Stimulated activated CD8-positive, alpha-beta memory T cell treated with anti-CD3 and anti-CD28 coated beads, Interleukin-15, amount 100 ng/mL, for 4 hours (primary cell): ENCODE measurements at regions not wholly inside any gene's neighbourhood (a gene's known extent, or its start where the extent isn't known, plus 50 kb on each side); places are given as distances from the start of the nearest gene placed in this dataset.

ENCODE experiments used
- DNase-seq, 2 donors: peaks; one replicate each; pipeline ENCODE4 v3.0.0-alpha.2; 2020; ENCODE audit warnings: low read depth in 2 of 2

DNA sequence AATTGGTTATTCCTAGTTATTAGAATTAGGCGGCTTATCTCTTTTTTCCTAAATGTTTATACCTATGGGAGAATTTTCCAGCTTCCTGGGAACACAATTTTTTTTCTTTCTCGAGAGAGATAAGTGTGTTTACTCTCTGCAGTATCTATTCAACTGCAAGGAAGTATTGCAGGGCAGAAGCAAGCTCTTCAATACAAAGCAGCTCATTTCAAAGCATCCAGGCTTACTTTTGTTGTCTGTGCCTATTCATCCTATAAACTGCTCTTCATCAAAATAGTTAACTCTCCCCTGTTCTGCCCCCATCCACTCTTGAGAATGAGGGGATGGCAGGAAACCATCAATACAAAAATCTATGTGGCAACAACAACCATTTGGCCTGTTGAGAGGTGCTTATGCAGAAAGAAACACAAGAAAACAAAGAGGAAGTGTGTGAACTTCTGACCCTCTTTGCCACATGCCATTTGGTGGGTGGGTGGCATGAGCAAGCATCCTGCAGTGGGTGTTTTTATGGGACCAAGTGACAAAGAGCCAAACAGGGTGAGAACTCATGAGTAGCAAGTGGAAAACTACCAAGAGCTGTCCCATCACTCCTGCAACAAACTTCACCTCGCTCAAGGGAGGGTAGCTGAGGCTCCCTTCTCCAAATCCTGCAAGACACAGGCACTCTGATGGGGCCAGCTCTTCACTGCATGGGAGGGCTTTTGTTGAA, 50.6 kb upstream of the MRPS6 start:
- peak; percentile 20 to 44 for DNase-seq

DNA sequence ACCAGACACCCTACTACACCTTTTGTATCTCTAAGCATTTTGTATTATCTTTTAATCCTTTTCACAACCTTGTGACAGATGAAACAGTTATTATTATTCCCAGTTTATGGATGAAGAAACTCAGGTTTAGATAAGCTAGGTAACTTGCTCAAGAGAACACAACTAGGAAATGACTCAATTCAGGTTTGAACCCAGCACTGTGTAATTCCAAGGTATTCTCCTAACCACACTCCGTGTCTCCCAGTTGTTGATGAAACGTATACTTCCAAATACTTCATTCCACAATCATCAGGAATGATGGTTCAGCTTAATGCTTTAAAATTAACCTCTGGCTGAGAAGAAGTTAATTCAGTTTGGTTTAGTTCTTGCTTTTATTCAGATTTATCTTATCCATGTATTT, 51.7 kb upstream of the MRPS6 start:
- DNase-seq: no peak

DNA sequence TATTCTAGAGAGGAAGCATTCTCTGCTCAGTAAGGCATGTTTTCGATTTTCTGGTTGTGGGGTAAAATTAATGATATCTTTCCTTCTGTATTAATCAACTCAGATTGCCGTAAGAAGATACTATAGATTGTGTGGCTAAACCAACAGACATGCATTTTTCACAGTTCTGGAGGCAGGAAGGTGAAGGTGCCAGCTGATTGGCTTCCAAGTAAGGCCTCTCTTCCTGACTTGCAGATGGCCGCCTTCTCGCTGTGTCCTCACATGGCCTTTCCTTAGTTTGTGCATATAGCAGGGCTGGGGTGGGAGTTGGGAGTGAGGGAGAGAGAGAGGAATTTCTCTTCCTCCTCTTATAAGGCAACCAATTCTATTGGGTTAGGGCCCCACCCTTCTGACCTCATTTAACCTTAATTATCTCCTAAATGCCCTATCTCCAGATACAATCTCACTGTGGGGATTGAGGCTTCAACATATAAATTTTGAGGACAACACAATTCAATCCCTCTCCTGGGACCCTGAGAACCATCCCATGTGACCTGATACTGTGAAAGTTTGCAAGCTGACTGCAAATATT, 52.3 kb upstream of the MRPS6 start:
- no peak for DNase-seq

DNA sequence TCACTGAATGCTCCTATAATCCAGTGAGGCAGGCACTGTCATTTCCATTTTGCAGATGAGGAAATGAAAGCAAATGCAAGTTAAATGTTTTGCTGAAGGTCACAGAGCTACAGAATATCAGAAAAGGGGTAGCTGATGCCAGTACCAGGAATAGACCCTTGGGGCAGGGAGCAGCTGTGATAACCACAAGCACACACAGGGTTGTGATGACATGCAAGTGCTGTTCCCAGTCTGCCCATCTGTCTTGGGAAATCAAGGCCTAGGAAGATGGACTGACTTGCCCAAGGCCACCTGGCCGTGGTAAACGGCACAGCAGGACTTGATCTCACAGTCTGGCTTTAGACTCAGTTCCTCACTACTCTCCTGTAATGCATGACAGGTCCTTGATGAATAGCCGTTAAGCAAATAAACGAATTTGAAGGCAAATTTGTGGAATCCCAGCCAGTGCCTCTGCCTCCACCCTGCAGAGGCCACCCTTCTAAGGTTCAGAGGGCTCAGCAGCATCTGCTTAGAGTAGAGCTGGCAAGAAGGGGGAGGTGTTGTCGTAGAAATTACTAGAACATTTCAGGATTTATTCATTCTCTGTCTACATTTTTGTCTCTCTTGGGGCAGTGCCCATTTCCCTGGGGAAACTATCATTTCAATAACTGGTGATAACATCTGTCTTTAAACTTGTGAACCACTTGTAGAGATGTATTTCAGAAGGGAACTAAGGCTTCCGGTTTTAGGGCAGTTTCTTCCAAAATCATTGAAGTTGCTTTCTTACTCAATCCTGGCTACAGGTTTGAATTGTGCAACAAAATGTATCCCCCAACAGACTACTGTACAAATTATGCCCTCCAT, 53.2 kb upstream of the MRPS6 start:
- no peak for DNase-seq

DNA sequence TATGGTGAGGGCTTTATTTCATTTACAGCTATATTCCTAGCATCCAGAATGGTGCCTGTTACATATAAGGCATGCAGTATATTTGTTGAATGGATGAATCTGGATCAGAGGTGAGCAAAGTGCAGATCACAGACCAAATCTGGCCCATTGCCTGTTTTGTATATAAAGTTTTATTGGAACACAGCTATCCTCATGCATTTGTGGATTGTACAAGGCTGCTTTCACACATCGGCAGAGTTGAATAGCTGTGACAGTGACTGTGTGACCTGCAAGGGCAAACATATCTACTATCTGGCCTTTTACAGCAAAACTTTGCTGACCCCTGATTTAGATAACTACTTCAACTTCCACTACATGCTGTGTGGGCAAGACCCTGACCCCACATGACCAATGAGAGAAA, 54.0 kb upstream of the MRPS6 start:
- DNase-seq: no peak

DNA sequence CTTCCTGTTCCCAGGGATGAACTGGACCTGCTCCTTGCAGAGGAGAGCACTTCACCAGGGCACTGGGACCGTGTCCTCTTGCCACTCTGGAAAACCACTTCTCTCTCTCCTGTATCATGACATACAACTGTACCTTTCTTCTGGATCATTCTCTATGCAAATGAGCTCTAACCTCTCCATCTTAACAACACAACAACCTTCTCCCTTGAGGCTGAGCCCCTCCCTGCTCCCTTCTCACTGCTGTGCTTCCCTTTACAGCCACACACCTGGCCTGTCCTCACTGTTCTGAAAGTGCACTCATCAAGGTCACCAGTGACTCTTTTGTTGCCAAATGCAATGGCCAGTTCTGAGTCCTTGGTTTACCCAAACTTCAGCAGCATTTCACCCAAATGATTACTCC, 54.5 kb upstream of the MRPS6 start:
- DNase-seq: no peak

DNA sequence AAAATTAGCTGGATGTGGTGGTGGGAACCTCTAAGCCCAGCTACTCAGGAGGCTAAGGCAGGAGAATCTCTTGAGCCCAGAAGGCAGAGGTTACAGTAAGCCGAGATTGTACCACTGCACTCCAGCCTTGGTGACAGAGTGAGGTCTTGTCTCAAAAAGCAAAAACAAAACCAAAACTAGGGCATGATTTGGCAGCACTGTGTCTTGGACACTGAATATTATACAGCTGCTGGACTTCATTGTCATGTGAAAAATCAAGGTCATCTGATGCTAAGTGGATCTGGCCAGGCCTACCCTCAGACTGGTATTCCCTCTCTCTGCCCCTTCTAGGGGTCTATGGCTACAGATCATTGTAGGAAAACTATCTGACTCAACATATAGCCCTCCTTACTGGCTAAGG, 55.2 kb upstream of the MRPS6 start:
- no peak for DNase-seq

DNA sequence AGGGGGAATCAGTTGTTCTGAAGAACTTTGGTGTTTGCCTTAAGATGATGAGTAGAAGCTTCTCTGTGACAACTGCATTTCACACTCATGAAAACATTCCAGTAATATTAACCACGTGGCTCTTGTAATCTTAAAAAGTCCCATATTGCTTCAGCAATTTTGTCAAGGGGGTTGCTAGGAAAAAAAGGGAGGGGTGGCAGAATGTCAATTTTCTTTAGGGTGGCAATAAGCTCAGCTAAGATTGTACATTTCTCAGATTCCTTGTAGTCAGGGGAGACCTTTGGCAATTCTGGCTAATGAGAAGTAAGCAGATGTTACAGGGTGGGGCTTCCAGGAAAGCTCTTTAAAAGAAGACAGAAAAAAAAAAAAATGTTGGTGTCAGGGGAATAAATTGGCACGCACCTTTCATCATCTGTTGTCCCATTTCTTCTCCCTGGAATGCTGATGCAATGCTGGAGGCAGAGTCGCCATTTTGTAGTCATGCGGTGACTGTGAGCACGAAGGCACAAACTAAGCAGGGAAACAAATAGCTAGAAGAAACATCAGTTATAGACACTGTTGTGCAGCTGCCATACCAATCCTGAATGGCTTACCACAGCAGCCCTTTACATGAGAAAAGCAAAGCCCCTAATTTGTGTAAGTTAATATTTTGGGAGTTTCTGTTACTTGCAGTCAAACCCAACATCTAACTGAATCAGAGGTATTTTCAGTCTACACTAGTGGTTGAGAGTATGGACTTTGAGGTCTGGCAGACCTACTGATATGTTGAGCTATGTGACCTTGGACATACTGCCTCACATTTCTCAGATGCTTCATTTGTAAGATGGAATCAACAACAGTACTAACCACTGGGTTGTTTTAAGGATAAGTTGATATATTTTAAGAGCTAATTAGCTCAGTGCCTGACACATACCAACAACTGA, 56.1 kb upstream of the MRPS6 start:
- no peak for DNase-seq

DNA sequence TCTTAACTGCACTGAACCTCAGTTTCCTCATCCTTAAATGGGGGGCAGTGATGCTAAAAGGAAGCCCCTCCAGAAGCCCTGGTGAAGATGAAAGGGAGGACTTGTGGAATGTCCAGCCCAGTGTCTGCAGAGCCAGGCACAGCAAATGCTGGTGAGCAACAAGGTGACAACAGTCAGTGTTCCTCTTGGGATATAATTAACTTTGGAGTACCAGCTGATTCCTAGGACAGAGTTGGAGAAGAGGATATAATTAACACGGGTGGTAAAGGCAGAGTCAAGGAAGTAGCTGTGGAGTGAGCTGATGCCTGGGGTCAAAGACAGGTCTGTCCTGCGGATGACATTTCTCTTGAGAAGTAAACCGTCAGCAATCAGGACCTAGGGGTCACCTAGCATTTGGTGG, 60.7 kb upstream of the MRPS6 start:
- no peak for DNase-seq

DNA sequence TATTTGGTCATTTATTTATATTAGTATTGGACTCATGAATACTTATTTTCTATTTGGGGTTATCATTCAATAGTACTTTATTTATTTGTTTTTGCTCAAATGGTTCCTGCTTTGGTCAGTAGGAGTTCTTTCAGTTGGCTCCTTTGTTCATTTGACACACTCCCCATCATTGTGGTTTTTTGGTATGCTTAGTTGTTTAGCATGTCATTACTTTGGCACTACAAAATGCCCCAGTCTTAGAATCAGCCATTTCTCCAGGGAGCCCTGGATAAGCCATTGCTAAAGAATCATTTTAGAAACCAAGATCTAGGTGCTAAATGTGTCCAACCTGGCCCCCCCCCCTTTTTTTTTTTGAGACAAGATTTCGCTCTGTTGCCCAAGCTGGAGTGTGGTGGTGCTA, 61.7 kb upstream of the MRPS6 start:
- DNase-seq: no peak

DNA sequence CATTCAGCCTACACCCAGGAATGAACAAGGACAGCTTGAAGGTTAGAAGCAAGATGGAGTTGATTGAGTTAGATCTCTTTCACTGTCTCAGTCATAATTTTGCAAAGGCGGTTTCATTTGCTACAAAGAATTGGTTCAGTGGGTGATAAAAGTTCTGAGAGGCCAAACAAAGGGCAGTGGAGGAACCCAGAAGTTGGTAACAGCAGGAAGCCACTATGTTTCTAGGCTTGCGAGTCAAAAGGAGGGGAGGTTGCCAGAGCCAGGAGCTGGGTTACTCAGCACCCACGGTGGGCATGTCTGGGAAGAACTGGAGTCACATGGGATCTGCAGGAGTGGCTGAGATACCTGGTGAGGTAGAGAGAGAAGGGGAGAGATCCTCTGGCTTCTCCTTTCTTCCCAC, 64.2 kb upstream of the MRPS6 start:
- no peak for DNase-seq

DNA sequence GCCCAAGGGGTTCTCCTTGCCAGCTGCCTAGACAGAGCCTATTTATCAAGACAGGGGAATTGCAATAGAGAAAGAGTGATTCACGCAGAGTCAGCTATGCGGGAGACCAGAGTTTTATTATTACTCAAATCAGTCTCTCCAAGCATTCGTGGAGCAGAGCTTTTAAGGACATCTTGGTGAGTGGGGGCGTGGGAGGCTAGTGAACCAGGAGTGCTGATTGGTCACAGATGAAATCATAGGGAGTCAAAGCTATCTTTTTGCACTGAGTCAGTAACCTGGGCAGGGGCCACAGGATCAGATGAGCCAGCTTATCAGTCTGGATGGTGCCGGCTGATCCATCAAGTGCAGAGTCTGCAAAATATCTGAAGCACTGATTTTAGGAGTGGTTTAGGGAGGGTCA, 64.8 kb upstream of the MRPS6 start:
- no peak for DNase-seq

DNA sequence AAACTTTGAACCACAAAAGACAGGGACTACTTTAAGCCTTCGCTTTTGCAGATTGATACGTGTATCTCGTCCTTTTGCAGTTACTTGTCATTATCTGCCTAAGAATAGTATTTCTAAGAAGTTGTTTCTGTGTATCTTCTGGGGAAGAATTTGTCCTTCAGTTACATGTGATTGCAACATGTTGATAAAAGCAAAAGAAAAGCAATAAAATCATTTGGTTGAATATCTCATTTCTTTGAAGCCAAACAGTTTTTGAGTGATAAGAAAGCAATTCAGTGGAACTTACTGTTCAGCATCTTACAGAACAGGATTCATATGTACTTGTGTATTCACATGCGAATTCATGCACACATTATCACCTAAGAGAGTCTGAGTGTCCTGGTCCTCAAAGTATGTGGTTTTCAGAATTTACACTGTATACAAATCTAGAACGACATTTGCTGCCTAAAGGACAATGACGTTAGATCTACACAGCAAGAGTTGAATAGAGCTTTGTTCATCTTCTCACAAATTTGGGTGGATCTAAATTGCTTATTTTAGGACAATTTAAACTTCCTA, 66.7 kb upstream of the MRPS6 start:
- DNase-seq: no peak

DNA sequence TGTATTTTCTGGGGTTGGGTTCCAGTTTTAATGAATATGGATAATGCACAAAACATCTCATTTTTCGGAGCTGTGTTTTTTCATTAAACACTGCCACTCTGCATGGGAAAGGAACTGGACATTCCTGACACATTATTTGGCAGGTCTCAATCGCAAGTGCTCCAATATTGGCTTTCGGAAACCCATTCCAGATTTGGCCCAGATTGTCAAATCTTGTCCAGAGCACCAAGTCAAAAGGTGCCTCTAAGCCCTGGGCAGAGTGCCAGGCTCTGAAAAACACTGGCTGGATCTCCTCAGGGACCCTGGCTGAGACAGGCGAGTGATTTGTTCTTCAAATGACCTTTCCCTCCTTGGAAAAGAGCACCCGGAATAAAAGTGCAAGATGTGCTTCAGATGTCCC, 68.4 kb upstream of the MRPS6 start:
- no peak for DNase-seq

DNA sequence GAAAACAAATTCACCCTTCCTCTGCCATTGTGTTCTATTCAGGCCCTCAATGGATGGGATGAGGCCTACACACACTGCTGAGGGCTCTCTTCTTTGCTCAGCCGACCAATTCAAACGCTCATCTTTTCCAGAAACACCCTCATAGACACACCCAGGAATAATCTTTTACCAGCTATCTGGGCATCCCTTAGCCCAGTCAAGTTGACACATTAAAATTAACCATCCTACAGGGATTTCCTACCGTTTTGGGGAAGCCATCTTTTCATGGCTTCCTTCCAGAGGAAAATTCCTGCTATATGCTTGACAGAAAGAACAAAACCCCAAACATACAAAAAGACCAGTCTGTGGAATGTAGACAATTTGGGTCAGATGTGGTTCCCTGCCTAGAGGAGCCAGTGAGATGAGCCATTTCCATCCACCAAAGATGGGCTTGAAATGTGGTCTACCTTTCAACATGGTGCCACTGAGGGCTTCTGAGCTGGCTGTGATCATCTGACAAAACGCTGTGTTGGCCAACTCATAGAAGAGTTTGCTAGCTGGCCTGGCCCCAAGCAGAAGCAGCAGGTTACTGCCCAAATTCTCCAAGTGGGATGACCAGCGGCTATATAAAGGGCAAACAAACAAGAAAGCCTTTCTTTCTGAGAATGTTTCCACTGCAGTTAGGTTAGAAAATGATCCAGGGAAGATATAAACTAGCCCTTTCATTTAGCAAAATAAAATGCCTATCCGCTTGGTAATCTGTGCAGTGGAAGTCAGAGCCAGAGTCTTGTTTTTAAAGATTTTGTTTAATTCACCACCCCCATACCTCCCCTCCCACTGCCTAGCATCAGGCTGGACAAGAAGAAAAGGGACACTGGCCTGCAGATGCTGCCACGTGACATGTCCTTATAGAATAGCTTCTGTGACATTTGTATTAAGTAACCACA, 69.1 kb upstream of the MRPS6 start:
- DNase-seq: no peak

DNA sequence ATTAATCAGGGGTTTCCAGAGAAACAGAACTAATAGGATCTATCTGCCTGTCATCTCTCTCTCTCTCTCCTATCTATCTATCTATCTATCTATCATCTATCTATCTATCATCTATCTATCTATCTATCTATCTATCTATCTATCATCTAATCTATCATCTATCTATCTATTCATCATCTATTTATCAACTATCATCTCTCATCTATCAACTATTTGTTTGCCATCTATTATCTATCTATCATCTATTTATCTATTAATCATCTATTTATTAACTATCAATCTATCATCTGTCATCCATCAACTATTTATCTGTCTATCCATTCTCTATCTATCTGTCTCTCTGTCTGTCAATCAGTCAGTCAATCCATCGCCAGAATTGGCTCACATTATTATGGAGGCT, 70.0 kb upstream of the MRPS6 start:
- no peak for DNase-seq

DNA sequence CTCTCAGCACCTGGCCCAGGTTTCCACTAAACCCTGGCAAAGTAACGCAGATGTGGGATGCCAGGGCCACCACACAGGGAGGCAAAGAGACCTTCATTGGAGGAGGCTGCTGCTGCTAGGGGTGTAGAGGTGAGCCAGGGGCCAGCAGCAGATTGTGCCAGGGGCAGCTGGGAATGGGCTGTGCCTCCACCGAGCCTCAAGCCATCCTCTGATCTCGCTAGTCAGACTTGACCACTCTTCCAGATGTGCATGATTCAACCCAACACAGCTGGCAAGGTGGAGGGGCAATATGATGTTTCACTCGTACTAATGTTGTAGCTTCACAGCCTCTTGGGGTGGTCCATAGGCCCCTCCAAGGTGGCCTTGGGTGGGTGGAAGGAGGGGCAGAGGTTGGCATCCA, 73.0 kb upstream of the MRPS6 start:
- no peak for DNase-seq

DNA sequence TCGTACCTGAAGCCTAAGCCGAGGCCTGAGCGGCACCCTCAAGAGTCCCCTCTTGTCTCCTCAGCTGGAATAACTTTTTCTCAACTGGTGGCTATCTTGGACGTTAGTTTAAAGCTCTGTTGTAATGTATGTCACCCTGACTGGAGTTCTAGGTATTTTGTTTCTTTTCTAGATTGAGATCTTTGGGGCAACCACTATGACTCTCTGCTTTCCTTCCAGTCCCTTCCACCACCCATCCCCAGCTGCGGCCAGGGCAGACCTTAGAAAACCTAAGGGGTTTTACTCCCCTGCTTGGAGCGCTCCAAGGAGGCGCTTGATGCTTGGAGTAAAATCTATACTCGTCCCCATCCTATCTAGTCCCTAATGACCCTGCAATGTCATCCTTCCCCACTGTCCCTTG, 74.6 kb upstream of the MRPS6 start:
- DNase-seq: no peak

DNA sequence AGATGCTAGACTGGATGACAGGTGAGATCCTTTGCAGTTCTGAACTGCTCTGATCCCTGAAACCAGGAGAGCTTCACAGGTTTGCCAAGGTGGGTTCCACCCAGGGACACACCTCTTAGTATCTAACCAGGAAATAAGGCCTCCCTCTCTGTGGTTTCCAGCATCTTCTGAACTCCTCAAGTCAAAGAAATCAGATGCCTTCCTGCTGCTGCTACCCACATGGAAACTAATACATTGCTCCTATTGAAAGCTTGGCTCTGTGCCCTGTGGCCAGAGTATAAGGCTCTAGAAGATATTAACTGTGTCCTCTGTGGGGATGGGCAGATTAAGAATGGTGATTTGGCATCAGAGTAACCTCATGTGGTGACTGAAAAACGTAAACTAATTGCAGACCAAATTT, 75.0 kb upstream of the MRPS6 start:
- DNase-seq: no peak

DNA sequence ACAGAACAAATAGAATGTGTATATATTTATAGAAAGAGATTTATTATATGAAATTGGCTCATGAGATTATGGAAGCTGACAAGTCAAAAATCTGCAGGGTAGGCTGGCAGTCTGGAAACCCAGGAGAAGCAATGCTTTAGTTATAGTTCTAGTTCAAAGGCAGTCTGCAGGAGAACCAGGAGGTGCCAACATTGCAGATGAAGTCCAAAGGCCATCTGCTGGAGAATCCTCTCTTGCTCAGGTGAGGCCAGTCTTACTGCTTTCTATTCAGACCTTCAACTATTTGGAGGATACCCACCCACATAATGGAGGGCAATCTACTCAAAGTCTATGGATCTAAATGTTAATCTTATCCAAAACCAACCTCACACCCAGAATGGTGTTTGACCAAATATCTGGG, 75.9 kb upstream of the MRPS6 start:
- no peak for DNase-seq

DNA sequence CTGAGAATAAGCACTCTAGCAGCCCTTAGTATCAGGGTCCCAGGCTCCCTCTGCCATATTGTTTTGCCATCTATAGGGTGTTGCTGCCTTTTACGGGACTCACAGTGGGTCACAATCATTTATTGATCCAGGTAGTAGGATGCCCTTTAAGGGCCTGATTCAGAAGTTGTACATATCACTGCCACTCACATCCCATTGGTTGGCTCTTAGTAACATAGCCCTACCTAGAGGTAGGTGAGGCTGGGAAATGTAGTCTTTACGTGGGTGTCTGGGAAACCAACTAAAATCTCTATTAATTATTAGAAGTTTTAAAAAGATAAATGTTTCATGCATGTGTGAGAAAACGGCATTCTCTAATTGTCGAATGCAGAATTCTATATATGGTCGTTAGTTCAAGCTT, 78.8 kb upstream of the ATP5PO start:
- no peak for DNase-seq
